Breast epithelium (tissue), 4 donors: ENCODE measurements at regions not wholly inside any gene's neighbourhood (a gene's known extent, or its start where the extent isn't known, plus 50 kb on each side); places are given as distances from the start of the nearest gene placed in this dataset.

Experiments
- DNase-seq, 2 donors: peaks; one replicate each; pipeline ENCODE4 v3.0.0-alpha.2; 2019; ENCODE audit warnings: low spot score in 2 of 2
- H3K27ac ChIP-seq, 2 donors: fragments of 200-600 bp; sonication (generic) in 1 of 2; one replicate each; pipeline ENCODE4 v1.5.1; 2016 to 2019; ENCODE audit warnings: mild to moderate bottlenecking in 1 of 2
- H3K27me3 ChIP-seq, 2 donors: fragments of 200-600 bp; sonication (generic) in 1 of 2; one replicate each; pipeline versions ENCODE4 v1.5.1 to v1.6.0; 2017 to 2019; ENCODE audit warnings: control low read depth in 1 of 2, mild to moderate bottlenecking in 1 of 2
- H3K36me3 ChIP-seq: fragments of 200-600 bp; one replicate; pipeline ENCODE4 v1.5.1; 2019
- H3K4me1 ChIP-seq, 2 donors: fragments of 200-600 bp; sonication (generic); one replicate each; pipeline ENCODE4 v1.5.1; 2016 to 2019; ENCODE audit warnings: control low read depth in 1 of 2
- H3K4me3 ChIP-seq, 3 donors: fragments of 200-600 bp; sonication (generic); 1 replicate in 2 of 3; 2 replicates in 1 of 3; pipeline ENCODE4 v1.5.1; 2016 to 2019; ENCODE audit warnings: mild to moderate bottlenecking in 3 of 3, moderate library complexity in 2 of 3
- H3K9me3 ChIP-seq, 2 donors: fragments of 200-600 bp; sonication (generic) in 1 of 2; one replicate each; pipeline ENCODE4 v1.5.1; 2016 to 2019; ENCODE audit warnings: control low read depth in 1 of 2
- CTCF ChIP-seq, 3 donors: fragments of 450-650 bp; IDR thresholded peaks; one replicate each; pipeline ENCODE4 v1.5.1; 2016 to 2017; ENCODE audit warnings: antibody characterized with exemption in 3 of 3, mild to moderate bottlenecking in 3 of 3, moderate library complexity in 3 of 3
- POLR2A ChIP-seq: fragments of 450-650 bp; IDR thresholded peaks from one replicate; pipeline ENCODE4 v1.6.1; 2016; ENCODE audit warnings: antibody characterized with exemption, mild to moderate bottlenecking, moderate library complexity
- POLR2AphosphoS5 ChIP-seq, 3 donors: sonication (generic); formaldehyde crosslinking; IDR thresholded peaks; one replicate each; pipeline ENCODE4 v1.6.1; 2017; ENCODE audit warnings: antibody characterized with exemption in 3 of 3
- intact Hi-C: fragments of 100-400 bp; cut with DNase I; formaldehyde crosslinking; loops from one replicate; pipeline ENCODE4 v1.15.1; 2023; ENCODE audit warnings: low total_unique reads

GRCh38 chr4:177557416-177557815, 115.2 kb upstream of the AGA start:
- no peaks in the 10 kb centered on the region for H3K27me3 ChIP-seq
- no peaks in the 10 kb centered on the region for H3K4me1 ChIP-seq
- no peaks in the 10 kb centered on the region for H3K9me3 ChIP-seq
- H3K4me3 ChIP-seq: no peak overlapping the region
- intact Hi-C loops: no loop called here
- no peak for DNase-seq
- H3K27ac ChIP-seq: no peak overlapping the region
- H3K36me3 ChIP-seq: no peaks in the 10 kb centered on the region
- TF ChIP-seq POLR2A (no peak), CTCF (IDR thresholded peaks at IDR 0.05) (no peak), POLR2AphosphoS5 (IDR thresholded peaks at IDR 0.05) (no peak)

GRCh38 chr4:177558995-177559394, 116.8 kb upstream of the AGA start:
- H3K36me3 ChIP-seq: no peaks in the 10 kb centered on the region
- H3K27me3 ChIP-seq: no peaks in the 10 kb centered on the region
- TF ChIP-seq CTCF (IDR thresholded peaks at IDR 0.05) (no peak), POLR2A (no peak), POLR2AphosphoS5 (IDR thresholded peaks at IDR 0.05) (no peak)
- no peak for DNase-seq
- intact Hi-C loops: no loop called here
- H3K4me3 ChIP-seq: no peak overlapping the region
- H3K27ac ChIP-seq: no peak overlapping the region
- H3K9me3 ChIP-seq: no peaks in the 10 kb centered on the region
- no peaks in the 10 kb centered on the region for H3K4me1 ChIP-seq

- Histone ChIP-seq H3K36me3 (no peaks in the 10 kb centered on the region), H3K27ac (no peak overlapping the region), H3K4me1 (no peaks in the 10 kb centered on the region), H3K27me3 (no peaks in the 10 kb centered on the region), H3K9me3 (no peaks in the 10 kb centered on the region), H3K4me3 (no peak overlapping the region)
- intact Hi-C loops: no loop called here
- DNase-seq: no peak
- TF ChIP-seq POLR2AphosphoS5 (IDR thresholded peaks at IDR 0.05) (no peak), CTCF (IDR thresholded peaks at IDR 0.05) (no peak)
Measured at GRCh38 chr4:177562163-177562562, 119.9 kb upstream of the AGA start.

- H3K9me3 ChIP-seq: no peaks in the 10 kb centered on the region
- H3K36me3 ChIP-seq: no peaks in the 10 kb centered on the region
- H3K4me3 ChIP-seq: no peak overlapping the region
- H3K4me1 ChIP-seq: no peaks in the 10 kb centered on the region
- intact Hi-C loops: no loop called here
- TF ChIP-seq POLR2AphosphoS5 (IDR thresholded peaks at IDR 0.05) (no peak), POLR2A (no peak), CTCF (IDR thresholded peaks at IDR 0.05) (no peak)
- no peaks in the 10 kb centered on the region for H3K27me3 ChIP-seq
- H3K27ac ChIP-seq: no peak overlapping the region
- DNase-seq: no peak
Measured at GRCh38 chr4:177562859-177563258, 120.6 kb upstream of the AGA start.

GRCh38 chr4:177566691-177567090, 124.5 kb upstream of the AGA start:
- no peak overlapping the region for H3K27ac ChIP-seq
- H3K36me3 ChIP-seq: no peaks in the 10 kb centered on the region
- intact Hi-C loops: no loop called here
- H3K4me3 ChIP-seq: no peak overlapping the region
- H3K27me3 ChIP-seq: no peaks in the 10 kb centered on the region
- DNase-seq: no peak
- no peak for TF ChIP-seq CTCF (IDR thresholded peaks at IDR 0.05)
- TF ChIP-seq POLR2AphosphoS5 (IDR thresholded peaks at IDR 0.05): no peak
- no peak for TF ChIP-seq POLR2A
- H3K4me1 ChIP-seq: no peaks in the 10 kb centered on the region
- no peaks in the 10 kb centered on the region for H3K9me3 ChIP-seq
